HEK293T (cell line): ENCODE measurements at regions not wholly inside any gene's neighbourhood (a gene's known extent, or its start where the extent isn't known, plus 50 kb on each side); places are given as distances from the start of the nearest gene placed in this dataset.

Experiments
- BHLHE40 ChIP-seq: fragments of 450-650 bp; IDR thresholded peaks from 2 replicates; pipeline ENCODE4 v1.6.1; 2016; ENCODE audit warnings: mild to moderate bottlenecking, moderate library complexity, borderline replicate concordance
- CTBP1 ChIP-seq: fragments of 450-650 bp; IDR thresholded peaks from 2 replicates; pipeline ENCODE4 v1.6.1; 2016; ENCODE audit warnings: borderline replicate concordance
- FOXA1 ChIP-seq: fragments of 450-650 bp; IDR thresholded peaks from 2 replicates; pipeline ENCODE4 v1.6.1; 2016; ENCODE audit warnings: mild to moderate bottlenecking
- FOXK2 ChIP-seq: fragments of 450-650 bp; IDR thresholded peaks from 2 replicates; pipeline ENCODE4 v1.6.1; 2016; ENCODE audit warnings: mild to moderate bottlenecking
- FOXM1 ChIP-seq: fragments of 450-650 bp; IDR thresholded peaks from 2 replicates; pipeline ENCODE4 v1.6.1; 2017; ENCODE audit warnings: mild to moderate bottlenecking, borderline replicate concordance
- L3MBTL2 ChIP-seq: fragments of 450-650 bp; conservative IDR thresholded peaks from 2 replicates; pipeline ENCODE4 v1.6.1; 2016; ENCODE audit warnings: mild to moderate bottlenecking
- LEF1 ChIP-seq: fragments of 450-650 bp; IDR thresholded peaks from 2 replicates; pipeline ENCODE4 v1.6.1; 2017; ENCODE audit warnings: mild to moderate bottlenecking, borderline replicate concordance
- SP1 ChIP-seq: fragments of 450-650 bp; IDR thresholded peaks from 2 replicates; pipeline ENCODE4 v1.6.1; 2017
- SUZ12 ChIP-seq: fragments of 450-650 bp; IDR thresholded peaks from 2 replicates; pipeline ENCODE4 v1.6.1; 2016; ENCODE audit warnings: mild to moderate bottlenecking
- TARDBP ChIP-seq: fragments of 450-650 bp; IDR thresholded peaks from 2 replicates; pipeline ENCODE4 v1.6.1; 2016
- ZNF384 ChIP-seq: fragments of 450-650 bp; IDR thresholded peaks from 2 replicates; pipeline ENCODE4 v1.6.1; 2016
- TF ChIP-seq, protein P1 (sequence below): fragments of 450-650 bp; IDR thresholded peaks from 2 replicates; pipeline ENCODE4 v1.6.1; 2016

DNA sequence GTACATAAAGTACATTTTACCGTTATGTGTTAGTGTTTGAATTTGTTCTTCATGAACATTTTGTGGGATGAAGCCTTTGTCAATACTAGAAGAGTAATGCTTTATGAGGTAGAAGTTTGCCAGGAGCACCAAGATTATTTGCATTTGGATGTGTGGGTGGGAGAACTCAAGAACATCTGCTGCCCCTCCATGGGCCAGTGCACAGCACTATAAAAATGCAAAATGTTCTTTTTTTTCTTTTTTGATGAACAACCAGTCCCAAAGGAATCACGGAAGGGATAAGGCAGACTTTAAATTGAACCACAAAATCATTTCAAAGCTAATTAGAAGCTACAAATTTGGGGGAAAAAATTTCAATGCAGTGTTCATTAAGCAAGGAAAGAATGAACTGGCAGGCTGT lies 300.3 kb upstream of the NWD2 start:
- TF ChIP-seq, protein P1, sequence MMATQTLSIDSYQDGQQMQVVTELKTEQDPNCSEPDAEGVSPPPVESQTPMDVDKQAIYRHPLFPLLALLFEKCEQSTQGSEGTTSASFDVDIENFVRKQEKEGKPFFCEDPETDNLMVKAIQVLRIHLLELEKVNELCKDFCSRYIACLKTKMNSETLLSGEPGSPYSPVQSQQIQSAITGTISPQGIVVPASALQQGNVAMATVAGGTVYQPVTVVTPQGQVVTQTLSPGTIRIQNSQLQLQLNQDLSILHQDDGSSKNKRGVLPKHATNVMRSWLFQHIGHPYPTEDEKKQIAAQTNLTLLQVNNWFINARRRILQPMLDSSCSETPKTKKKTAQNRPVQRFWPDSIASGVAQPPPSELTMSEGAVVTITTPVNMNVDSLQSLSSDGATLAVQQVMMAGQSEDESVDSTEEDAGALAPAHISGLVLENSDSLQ = no peak
- TF ChIP-seq TARDBP (no peak), FOXK2 (no peak), SP1 (no peak), ZNF384 (no peak), FOXM1 (no peak), SUZ12 (no peak), CTBP1 (no peak), BHLHE40 (no peak), FOXA1 (no peak), L3MBTL2 (no peak), LEF1 (no peak)
